T1000 (cell line): ENCODE measurements at regions not wholly inside any gene's neighbourhood (a gene's known extent, or its start where the extent isn't known, plus 50 kb on each side); places are given as distances from the start of the nearest gene placed in this dataset.
"Not testable (repeated sequence)": the region's sequence is repeated elsewhere in the genome, so short reads cannot be mapped to it uniquely, and the experiment has no call there.

ENCODE experiments used
- DNase-seq: peaks from one replicate; lab custom pipeline; 2025; ENCODE audit warnings: mixed read lengths; lab: John Stamatoyannopoulos, UW

- DNase-seq = not testable (repeated sequence)
Measured at GRCh38 chr6:139517998-139518555, 143.6 kb upstream of the CITED2 start.

GRCh38 chr6:139515511-139515910 lies 141.1 kb upstream of the CITED2 start:
- DNase-seq = no peak

- no peak for DNase-seq
Measured at GRCh38 chr6:139514819-139515218, 140.4 kb upstream of the CITED2 start.

GRCh38 chr6:139510040-139510790 lies 135.8 kb upstream of the CITED2 start:
- DNase-seq = no peak

- no peak for DNase-seq
Measured at GRCh38 chr6:139509167-139509566, 134.7 kb upstream of the CITED2 start.

GRCh38 chr6:139508576-139508975 lies 134.1 kb upstream of the CITED2 start:
- DNase-seq = no peak

GRCh38 chr6:139508023-139508422 lies 133.6 kb upstream of the CITED2 start:
- no peak for DNase-seq

- no peak for DNase-seq
Measured at GRCh38 chr6:139500977-139501376, 126.5 kb upstream of the CITED2 start.

- DNase-seq = no peak
Measured at GRCh38 chr6:139498715-139499114, 124.3 kb upstream of the CITED2 start.

GRCh38 chr6:139497345-139497961 lies 123.0 kb upstream of the CITED2 start:
- DNase-seq = no peak

- no peak for DNase-seq
Measured at GRCh38 chr6:139496654-139497344, 122.4 kb upstream of the CITED2 start.

GRCh38 chr6:139494376-139494990 lies 120.0 kb upstream of the CITED2 start:
- no peak for DNase-seq

- no peak for DNase-seq
Measured at GRCh38 chr6:139490482-139490881, 116.0 kb upstream of the CITED2 start.

GRCh38 chr6:139486476-139486799 lies 112.0 kb upstream of the CITED2 start:
- no peak for DNase-seq

GRCh38 chr6:139485742-139486475 lies 111.5 kb upstream of the CITED2 start:
- DNase-seq = no peak

GRCh38 chr6:139485185-139485584 lies 110.7 kb upstream of the CITED2 start:
- no peak for DNase-seq

GRCh38 chr6:139483079-139483478 lies 108.6 kb upstream of the CITED2 start:
- DNase-seq = no peak

- DNase-seq = no peak
Measured at GRCh38 chr6:139482287-139482686, 107.8 kb upstream of the CITED2 start.

GRCh38 chr6:139480356-139481165 lies 106.1 kb upstream of the CITED2 start:
- no peak for DNase-seq

- no peak for DNase-seq
Measured at GRCh38 chr6:139479433-139480222, 105.2 kb upstream of the CITED2 start.
